ENCODE measurements at regions not wholly inside any gene's neighbourhood (a gene's known extent, or its start where the extent isn't known, plus 50 kb on each side); places are given as distances from the start of the nearest gene placed in this dataset.
"Not testable (repeated sequence)": the region's sequence is repeated elsewhere in the genome, so short reads cannot be mapped to it uniquely, and the experiment has no call there.

- in situ Hi-C loops (cut with HindIII; ENCODE audit: low pct_ligation_motif_present, low pct_unique_long_range_greater_than_20kb, low sequenced_read_pairs): no loop called here
- no peak for DNase-seq
Observed at GRCh38 chr6:140414966-140415620, 1040.6 kb upstream of the CITED2 start.

- in situ Hi-C loops (cut with HindIII; ENCODE audit: low pct_ligation_motif_present, low pct_unique_long_range_greater_than_20kb, low sequenced_read_pairs): no loop called here
- no peak for DNase-seq
Observed at GRCh38 chr6:140403020-140403419, 1028.6 kb upstream of the CITED2 start.

DNA sequence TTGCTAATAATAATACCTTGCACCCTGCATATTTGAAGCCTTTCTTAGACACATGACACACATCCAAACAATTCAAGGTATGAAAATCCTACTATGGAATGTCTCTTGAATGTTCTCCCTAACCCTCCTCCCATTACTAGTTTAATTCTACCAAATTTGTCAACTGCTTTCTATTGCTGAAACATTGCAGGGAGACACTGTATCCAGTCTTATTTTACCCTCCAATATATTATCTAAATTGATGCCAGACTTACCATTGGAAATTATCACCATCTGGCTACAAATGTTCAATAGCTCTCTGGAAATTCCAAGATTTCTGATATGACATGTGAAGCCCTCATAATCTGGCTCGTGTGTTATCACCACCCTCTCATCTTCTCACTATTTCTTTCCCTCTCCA, 1027.3 kb upstream of the CITED2 start:
- no peak for DNase-seq
- in situ Hi-C loops (cut with HindIII; ENCODE audit: low pct_ligation_motif_present, low pct_unique_long_range_greater_than_20kb, low sequenced_read_pairs): no loop called here

- in situ Hi-C loops (cut with HindIII; ENCODE audit: low pct_ligation_motif_present, low pct_unique_long_range_greater_than_20kb, low sequenced_read_pairs): no loop called here
- no peak for DNase-seq
Observed at GRCh38 chr6:140398076-140398475, 1023.6 kb upstream of the CITED2 start.

GRCh38 chr6:140397106-140397505, 1022.7 kb upstream of the CITED2 start:
- in situ Hi-C loops (cut with HindIII; ENCODE audit: low pct_ligation_motif_present, low pct_unique_long_range_greater_than_20kb, low sequenced_read_pairs): no loop called here
- DNase-seq: no peak

- no peak for DNase-seq
- in situ Hi-C loops (cut with HindIII; ENCODE audit: low pct_ligation_motif_present, low pct_unique_long_range_greater_than_20kb, low sequenced_read_pairs): no loop called here
Observed at GRCh38 chr6:140393665-140394540, 1019.5 kb upstream of the CITED2 start.

DNA sequence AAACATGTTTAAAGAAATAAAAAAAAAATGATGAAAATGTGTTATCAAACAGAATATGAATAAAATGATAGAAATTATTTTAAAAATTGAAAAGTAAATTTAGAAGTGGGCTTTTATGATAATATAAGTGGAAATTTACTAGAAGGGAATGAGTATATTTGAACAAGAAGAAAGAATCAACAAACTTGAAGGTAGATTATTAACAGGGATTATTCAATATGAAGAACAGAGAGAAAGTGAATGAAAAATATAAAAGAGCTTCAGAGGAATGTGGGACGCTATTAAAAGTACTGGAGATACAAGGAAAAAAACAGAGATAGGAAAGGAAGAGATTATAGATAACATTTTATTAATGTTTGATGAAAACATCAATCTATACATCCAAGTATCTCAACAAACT, 1014.4 kb upstream of the CITED2 start:
- in situ Hi-C loops (cut with HindIII; ENCODE audit: low pct_ligation_motif_present, low pct_unique_long_range_greater_than_20kb, low sequenced_read_pairs): no loop called here
- no peak for DNase-seq

DNA sequence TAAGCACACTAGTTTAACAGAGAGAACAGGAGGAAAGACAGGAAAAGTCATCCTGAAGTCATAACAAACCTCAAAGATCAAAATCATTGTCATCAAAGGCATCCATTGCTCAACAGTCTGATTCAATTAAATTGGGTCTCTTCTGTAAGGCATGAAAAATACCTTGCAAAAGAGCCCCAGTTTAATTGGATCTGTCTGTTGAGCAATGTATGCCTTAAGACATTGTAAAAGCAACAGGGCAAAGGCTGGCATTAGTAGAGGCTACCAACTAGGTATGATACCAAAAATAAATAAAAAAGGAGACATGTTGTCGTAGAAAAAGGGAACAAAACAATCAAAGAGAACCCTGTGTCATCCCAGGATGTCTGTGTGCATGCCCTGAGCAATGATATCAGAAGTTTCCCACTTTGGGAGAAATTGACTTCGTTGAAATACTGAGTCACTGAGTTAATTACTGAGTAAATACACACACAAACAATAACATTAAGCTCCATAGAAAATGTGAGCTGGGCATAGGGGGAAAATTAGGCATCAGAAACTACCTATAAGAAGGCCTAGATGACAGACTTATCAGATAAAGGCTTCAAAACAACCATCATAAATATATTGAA, 1013.8 kb upstream of the CITED2 start:
- no peak for DNase-seq
- in situ Hi-C loops (cut with HindIII; ENCODE audit: low pct_ligation_motif_present, low pct_unique_long_range_greater_than_20kb, low sequenced_read_pairs): no loop called here

GRCh38 chr6:140385679-140386078, 1011.2 kb upstream of the CITED2 start:
- DNase-seq: no peak
- in situ Hi-C loops (cut with HindIII; ENCODE audit: low pct_ligation_motif_present, low pct_unique_long_range_greater_than_20kb, low sequenced_read_pairs): no loop called here

- DNase-seq: no peak
- in situ Hi-C loops (cut with HindIII; ENCODE audit: low pct_ligation_motif_present, low pct_unique_long_range_greater_than_20kb, low sequenced_read_pairs): no loop called here
Observed at GRCh38 chr6:140382355-140382754, 1007.9 kb upstream of the CITED2 start.

DNA sequence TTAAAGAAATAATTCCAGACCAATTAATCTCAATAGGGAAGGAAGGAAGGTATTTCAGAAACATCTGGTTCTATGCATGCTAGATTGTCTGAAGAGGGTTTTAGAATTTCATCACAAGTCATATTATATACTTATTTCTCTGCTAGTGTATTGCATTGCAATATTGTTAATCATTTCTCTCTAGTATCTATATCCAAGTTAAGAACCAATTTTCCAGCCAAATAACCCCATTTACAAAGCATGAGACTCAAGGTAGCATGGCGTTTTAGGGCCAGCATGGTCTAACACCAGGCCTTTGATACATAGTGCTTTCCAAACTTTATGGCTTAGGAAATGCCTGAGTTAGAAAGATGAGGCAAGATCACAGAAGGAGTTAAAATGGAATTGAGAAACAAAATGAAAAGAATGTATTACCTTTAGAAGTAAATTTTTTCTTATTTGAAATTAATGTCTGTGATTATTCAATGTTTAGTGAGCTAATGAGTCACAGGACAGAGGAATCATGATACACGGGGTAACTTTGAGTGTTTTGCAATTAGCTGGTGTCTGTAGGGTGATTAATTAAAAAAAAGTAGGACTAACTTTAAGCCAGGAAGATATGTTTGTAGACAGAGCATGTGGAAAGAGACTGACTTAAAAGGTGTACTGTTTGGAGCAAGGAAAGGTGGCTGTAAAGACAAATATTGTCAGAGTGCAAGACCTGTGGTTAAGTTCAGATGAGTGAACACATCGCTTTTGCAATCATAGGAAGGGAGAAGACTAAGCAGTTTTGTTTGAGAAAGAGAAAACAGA, 1006.2 kb upstream of the CITED2 start:
- in situ Hi-C loops (cut with HindIII; ENCODE audit: low pct_ligation_motif_present, low pct_unique_long_range_greater_than_20kb, low sequenced_read_pairs): no loop called here
- DNase-seq: no peak

GRCh38 chr6:140379919-140380318, 1005.5 kb upstream of the CITED2 start:
- DNase-seq: no peak
- in situ Hi-C loops (cut with HindIII; ENCODE audit: low pct_ligation_motif_present, low pct_unique_long_range_greater_than_20kb, low sequenced_read_pairs): no loop called here

DNA sequence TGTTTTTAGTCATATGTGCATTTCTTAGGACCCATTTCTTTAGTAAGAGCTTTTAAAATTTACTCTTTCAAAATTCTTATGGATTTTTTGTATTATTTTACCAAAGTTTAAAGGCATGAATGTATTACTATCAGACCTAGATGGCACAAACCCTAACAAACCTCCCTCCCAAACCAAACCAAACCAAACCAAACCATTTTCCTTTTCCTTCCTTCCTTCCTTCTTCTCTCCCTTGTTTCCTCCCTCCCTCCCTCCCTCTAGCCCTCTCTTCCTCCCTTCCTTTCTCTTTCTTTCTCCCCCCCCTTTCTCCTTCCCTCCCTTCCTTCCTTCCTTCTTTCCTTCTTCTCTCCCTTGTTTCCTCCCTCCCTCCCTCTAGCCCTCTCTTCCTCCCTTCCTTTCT, 1001.8 kb upstream of the CITED2 start:
- DNase-seq: no peak
- in situ Hi-C loops (cut with HindIII; ENCODE audit: low pct_ligation_motif_present, low pct_unique_long_range_greater_than_20kb, low sequenced_read_pairs): no loop called here

DNA sequence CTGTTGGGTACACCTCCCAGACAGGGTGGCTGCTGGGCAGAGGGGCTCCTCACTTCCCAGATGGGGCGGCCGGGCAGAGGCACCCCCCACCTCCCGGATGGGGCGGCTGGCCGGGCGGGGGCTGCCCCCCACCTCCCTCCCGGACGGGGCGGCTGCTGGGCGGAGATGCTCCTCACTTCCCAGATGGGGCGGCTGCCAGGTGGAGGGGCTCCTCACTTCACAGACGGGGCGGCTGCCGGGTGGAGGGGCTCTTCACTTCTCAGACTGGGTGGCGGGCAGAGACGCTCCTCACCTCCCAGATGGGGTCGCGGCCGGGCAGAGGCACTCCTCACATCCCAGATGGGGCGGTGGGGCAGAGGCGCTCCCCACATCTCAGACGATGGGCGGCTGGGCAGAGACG, 999.3 kb upstream of the CITED2 start:
- in situ Hi-C loops (cut with HindIII; ENCODE audit: low pct_ligation_motif_present, low pct_unique_long_range_greater_than_20kb, low sequenced_read_pairs); DNase-seq: not testable (repeated sequence)

- no peak for DNase-seq
- in situ Hi-C loops (cut with HindIII; ENCODE audit: low pct_ligation_motif_present, low pct_unique_long_range_greater_than_20kb, low sequenced_read_pairs): no loop called here
Observed at GRCh38 chr6:140372064-140372463, 997.6 kb upstream of the CITED2 start.

GRCh38 chr6:140370976-140371870, 996.8 kb upstream of the CITED2 start:
- in situ Hi-C loops (cut with HindIII; ENCODE audit: low pct_ligation_motif_present, low pct_unique_long_range_greater_than_20kb, low sequenced_read_pairs): no loop called here
- DNase-seq: no peak

DNA sequence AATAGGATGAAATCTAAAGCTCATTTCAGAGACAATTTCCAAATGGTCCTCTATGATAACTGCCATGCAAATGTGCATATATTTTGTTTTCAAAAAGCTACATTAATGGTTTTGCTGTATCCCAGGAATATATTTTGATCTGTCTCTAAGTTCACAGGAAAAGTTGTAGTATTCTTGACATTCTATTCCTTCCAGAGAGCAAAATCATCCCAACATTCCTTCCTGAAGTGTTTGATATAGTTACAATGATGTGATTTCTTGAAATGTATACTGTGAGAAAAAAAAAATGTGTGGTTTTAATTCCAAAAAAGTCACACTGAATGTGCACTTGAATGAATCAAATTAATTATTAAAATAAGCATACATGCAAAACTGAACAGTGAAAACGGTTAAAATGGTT, 996.0 kb upstream of the CITED2 start:
- in situ Hi-C loops (cut with HindIII; ENCODE audit: low pct_ligation_motif_present, low pct_unique_long_range_greater_than_20kb, low sequenced_read_pairs): no loop called here
- DNase-seq: no peak

GRCh38 chr6:140366991-140367390, 992.5 kb upstream of the CITED2 start:
- in situ Hi-C loops (cut with HindIII; ENCODE audit: low pct_ligation_motif_present, low pct_unique_long_range_greater_than_20kb, low sequenced_read_pairs): no loop called here
- no peak for DNase-seq

Measured in ACHN (cell line).